ENCODE measurements at regions not wholly inside any gene's neighbourhood (a gene's known extent, or its start where the extent isn't known, plus 50 kb on each side); places are given as distances from the start of the nearest gene placed in this dataset.
"Not testable (repeated sequence)": the region's sequence is repeated elsewhere in the genome, so short reads cannot be mapped to it uniquely, and the experiment has no call there.

GRCh38 chr20:12911372-12911771 lies 97.4 kb upstream of the SPTLC3 start:
- no peak for DNase-seq

- no peak for DNase-seq
Observed at GRCh38 chr20:12913781-12914443, 94.9 kb upstream of the SPTLC3 start.

GRCh38 chr20:12914804-12915203 lies 94.0 kb upstream of the SPTLC3 start:
- no peak for DNase-seq

GRCh38 chr20:12916699-12917098 lies 92.1 kb upstream of the SPTLC3 start:
- DNase-seq, result no peak

- DNase-seq, result no peak
Observed at GRCh38 chr20:12924126-12924525, 84.6 kb upstream of the SPTLC3 start.

GRCh38 chr20:12925210-12925755 lies 83.5 kb upstream of the SPTLC3 start:
- peak in 11 of 14 donors; percentile 11 to 66 (median 40) for DNase-seq

- no peak for DNase-seq
Observed at GRCh38 chr20:12925863-12926793, 82.6 kb upstream of the SPTLC3 start.

- no peak for DNase-seq
Observed at GRCh38 chr20:12927489-12927888, 81.3 kb upstream of the SPTLC3 start.

GRCh38 chr20:12928358-12928754 lies 80.4 kb upstream of the SPTLC3 start:
- no peak for DNase-seq

- no peak for DNase-seq
Observed at GRCh38 chr20:12928755-12929401, 79.9 kb upstream of the SPTLC3 start.

GRCh38 chr20:12936020-12936419 lies 72.8 kb upstream of the SPTLC3 start:
- no peak for DNase-seq

- no peak for DNase-seq
Observed at GRCh38 chr20:12936524-12936923, 72.2 kb upstream of the SPTLC3 start.

GRCh38 chr20:12941025-12941424 lies 67.7 kb upstream of the SPTLC3 start:
- DNase-seq, result no peak

GRCh38 chr20:12942123-12942522 lies 66.6 kb upstream of the SPTLC3 start:
- DNase-seq, result no peak

- no peak for DNase-seq
Observed at GRCh38 chr20:12946789-12947188, 62.0 kb upstream of the SPTLC3 start.

- DNase-seq, result no peak
Observed at GRCh38 chr20:12947691-12948090, 61.1 kb upstream of the SPTLC3 start.

GRCh38 chr20:12949429-12949980 lies 59.3 kb upstream of the SPTLC3 start:
- no peak for DNase-seq

GRCh38 chr20:12954254-12954653 lies 54.5 kb upstream of the SPTLC3 start:
- not testable (repeated sequence) for DNase-seq

- no peak for DNase-seq
Observed at GRCh38 chr20:12955611-12956010, 53.2 kb upstream of the SPTLC3 start.

- DNase-seq, result no peak
Observed at GRCh38 chr20:12956303-12956702, 52.5 kb upstream of the SPTLC3 start.

GRCh38 chr20:12957968-12958367 lies 50.8 kb upstream of the SPTLC3 start:
- no peak for DNase-seq
